Type B pancreatic cell (in vitro differentiated cells): ENCODE measurements at regions not wholly inside any gene's neighbourhood (a gene's known extent, or its start where the extent isn't known, plus 50 kb on each side); places are given as distances from the start of the nearest gene placed in this dataset.

Source experiments
- DNase-seq: peaks from one replicate; pipeline ENCODE4 v3.0.0; 2021; ENCODE audit warnings: mixed read lengths; ENCODE audit not compliant: unreplicated experiment; ENCODE audit errors: extremely low spot score
- H3K27ac Mint-ChIP-seq: 2 replicates; pipeline ENCODE4 v1.8.0; 2021; ENCODE audit warnings: mild to moderate bottlenecking, mixed read lengths
- H3K27me3 Mint-ChIP-seq: 2 replicates; pipeline ENCODE4 v1.8.0; 2021; ENCODE audit warnings: mixed read lengths
- H3K36me3 Mint-ChIP-seq: 2 replicates; pipeline ENCODE4 v1.8.0; 2021; ENCODE audit warnings: mixed read lengths
- H3K4me1 Mint-ChIP-seq: one replicate; pipeline ENCODE4 v1.8.0; 2021; ENCODE audit warnings: mixed read lengths; ENCODE audit not compliant: unreplicated experiment
- H3K4me3 Mint-ChIP-seq: 2 replicates; pipeline ENCODE4 v1.8.0; 2021; ENCODE audit warnings: mild to moderate bottlenecking, mixed read lengths
- H3K9me3 Mint-ChIP-seq: 2 replicates; pipeline ENCODE4 v1.8.0; 2021; ENCODE audit warnings: mixed read lengths
- TF ChIP-seq, protein P1 (sequence below): fragments of 200-600 bp; sonication (generic); conservative IDR thresholded peaks from 2 replicates; pipeline ENCODE4 v1.5.0; 2021; ENCODE audit warnings: antibody characterized with exemption, mild to moderate bottlenecking

DNA sequence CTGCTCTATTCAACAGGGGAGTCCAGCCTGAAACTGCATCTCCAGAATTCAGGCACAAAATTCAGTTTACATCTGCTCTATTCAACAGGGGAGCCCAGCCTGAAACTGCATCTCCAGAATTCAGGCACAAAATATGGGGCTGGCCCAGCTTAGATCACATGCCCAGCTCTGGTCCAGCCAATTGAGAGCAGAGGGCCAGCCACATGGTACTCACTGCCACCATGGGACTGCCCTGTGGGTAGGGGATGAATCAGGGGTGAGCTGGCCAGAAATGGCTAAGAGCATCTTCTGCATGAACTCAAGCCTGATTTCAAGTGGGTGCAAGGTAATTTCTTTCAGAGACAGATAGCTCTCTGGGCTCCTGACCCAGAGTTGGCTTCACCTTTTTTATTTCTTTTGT, 156.6 kb upstream of the LYZL2 start:
- Mint-ChIP-seq H3K36me3 (no peaks in the 10 kb centered on the region), H3K27me3 (peaks cover 4% of the 10 kb centered on the region), H3K27ac (no peak overlapping the region), H3K4me3 (peak overlapping the region; percentile 67), H3K9me3 (peaks cover 6% of the 10 kb centered on the region), H3K4me1 (peaks cover 34% of the 10 kb centered on the region)
- TF ChIP-seq, protein P1, sequence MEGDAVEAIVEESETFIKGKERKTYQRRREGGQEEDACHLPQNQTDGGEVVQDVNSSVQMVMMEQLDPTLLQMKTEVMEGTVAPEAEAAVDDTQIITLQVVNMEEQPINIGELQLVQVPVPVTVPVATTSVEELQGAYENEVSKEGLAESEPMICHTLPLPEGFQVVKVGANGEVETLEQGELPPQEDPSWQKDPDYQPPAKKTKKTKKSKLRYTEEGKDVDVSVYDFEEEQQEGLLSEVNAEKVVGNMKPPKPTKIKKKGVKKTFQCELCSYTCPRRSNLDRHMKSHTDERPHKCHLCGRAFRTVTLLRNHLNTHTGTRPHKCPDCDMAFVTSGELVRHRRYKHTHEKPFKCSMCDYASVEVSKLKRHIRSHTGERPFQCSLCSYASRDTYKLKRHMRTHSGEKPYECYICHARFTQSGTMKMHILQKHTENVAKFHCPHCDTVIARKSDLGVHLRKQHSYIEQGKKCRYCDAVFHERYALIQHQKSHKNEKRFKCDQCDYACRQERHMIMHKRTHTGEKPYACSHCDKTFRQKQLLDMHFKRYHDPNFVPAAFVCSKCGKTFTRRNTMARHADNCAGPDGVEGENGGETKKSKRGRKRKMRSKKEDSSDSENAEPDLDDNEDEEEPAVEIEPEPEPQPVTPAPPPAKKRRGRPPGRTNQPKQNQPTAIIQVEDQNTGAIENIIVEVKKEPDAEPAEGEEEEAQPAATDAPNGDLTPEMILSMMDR = no peak
- no peak for DNase-seq

DNA sequence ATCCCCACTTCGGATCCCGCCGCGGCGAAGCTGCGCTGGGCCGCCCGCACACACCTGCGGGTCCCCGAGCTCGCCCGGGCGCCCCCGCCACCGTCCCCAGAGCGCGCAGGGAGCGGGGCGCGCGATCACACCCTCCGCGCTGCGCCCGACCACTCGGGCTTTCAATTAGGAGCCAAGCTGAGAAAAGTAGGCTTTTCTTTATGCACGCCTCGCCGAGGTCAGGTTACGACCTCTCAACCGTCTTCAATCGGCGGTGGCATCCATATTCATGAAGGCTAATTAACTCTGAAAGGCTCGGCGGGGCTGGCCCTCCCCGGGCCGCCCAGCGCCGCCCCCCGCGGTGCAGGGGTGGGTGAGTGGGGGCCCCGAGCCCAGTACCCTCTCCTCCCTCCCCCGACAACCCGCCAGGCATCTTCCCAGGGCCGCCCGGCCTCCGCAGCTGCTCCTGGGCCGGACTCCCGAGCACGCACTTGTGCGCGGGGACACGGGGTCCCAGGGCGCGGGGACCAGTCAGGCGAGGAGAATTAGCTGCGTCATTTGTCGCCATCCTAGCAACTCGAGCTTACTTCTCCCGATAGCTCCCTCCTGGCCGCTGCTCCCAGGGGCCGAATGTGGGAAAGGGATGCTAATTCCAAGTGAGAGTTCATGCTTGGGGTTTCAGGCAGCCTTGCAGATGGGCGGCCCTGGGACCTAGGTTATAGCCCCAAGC, 155.5 kb upstream of the LYZL2 start:
- H3K4me1 Mint-ChIP-seq = peaks cover 30% of the 10 kb centered on the region
- TF ChIP-seq, protein P1 = no peak

DNA sequence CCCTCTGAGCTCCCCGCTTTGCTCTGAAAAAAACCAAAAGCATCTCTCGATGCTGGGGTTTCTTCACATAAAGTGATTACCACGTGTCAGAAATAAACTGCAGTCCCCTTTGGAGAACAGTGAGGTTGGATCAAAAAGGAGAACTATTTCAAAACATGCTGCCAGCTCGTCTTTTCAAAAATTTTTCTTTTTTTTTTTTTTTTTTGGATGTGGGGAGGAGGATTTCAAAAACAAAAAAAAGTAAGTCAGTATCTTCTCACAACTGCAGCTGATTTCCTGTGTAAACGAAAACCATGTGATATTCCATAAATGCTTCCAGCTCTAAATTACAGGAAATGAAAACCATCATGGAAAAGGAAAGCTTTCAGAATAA, 155.0 kb upstream of the LYZL2 start:
- TF ChIP-seq, protein P1 = no peak
- Mint-ChIP-seq H3K27me3 (peaks cover 10% of the 10 kb centered on the region), H3K27ac (peak overlapping the region; percentile 80), H3K36me3 (no peaks in the 10 kb centered on the region), H3K4me1 (peaks cover 30% of the 10 kb centered on the region), H3K9me3 (peaks cover under 1% of the 10 kb centered on the region), H3K4me3 (peak overlapping the region; percentile 89)
- DNase-seq = no peak

More for the DNA sequence above, 155.5 kb upstream of the LYZL2 start:
- Mint-ChIP-seq H3K4me3 (peak overlapping the region; percentile 89), H3K9me3 (peaks cover 4% of the 10 kb centered on the region), H3K27me3 (peaks cover 5% of the 10 kb centered on the region), H3K27ac (peak overlapping the region; percentile 80), H3K36me3 (no peaks in the 10 kb centered on the region)
- peak; percentile 79 for DNase-seq

DNA sequence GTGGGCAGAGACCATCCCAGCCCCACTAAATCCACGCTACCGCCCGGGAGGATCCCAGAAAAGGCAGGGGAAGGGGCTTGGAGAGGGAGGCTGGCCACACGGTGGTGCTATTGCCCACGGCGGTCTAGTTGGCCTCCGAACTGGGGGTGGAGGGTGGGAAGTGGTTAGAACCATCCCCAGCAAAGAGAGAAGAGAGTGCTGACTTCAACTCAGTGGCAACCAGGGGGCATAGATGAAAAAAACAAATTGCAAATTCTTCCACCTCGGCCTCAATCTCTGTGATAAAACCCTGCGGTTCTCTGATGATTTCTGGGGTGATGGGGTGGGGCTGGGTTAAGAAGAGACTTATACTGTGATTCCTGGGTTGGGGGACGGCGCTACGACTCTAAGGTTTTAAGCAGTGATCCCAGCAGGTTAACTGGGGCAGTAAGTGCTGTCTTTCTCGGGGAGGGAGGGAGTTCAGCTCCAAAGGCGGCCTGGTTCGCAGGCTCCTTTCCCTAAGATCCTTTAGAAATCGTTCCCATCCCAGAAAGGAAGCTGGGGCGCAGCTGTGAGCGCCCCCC, 154.5 kb upstream of the LYZL2 start:
- Mint-ChIP-seq H3K4me3 (peak overlapping the region; percentile 89), H3K27me3 (peaks cover 13% of the 10 kb centered on the region)

DNA sequence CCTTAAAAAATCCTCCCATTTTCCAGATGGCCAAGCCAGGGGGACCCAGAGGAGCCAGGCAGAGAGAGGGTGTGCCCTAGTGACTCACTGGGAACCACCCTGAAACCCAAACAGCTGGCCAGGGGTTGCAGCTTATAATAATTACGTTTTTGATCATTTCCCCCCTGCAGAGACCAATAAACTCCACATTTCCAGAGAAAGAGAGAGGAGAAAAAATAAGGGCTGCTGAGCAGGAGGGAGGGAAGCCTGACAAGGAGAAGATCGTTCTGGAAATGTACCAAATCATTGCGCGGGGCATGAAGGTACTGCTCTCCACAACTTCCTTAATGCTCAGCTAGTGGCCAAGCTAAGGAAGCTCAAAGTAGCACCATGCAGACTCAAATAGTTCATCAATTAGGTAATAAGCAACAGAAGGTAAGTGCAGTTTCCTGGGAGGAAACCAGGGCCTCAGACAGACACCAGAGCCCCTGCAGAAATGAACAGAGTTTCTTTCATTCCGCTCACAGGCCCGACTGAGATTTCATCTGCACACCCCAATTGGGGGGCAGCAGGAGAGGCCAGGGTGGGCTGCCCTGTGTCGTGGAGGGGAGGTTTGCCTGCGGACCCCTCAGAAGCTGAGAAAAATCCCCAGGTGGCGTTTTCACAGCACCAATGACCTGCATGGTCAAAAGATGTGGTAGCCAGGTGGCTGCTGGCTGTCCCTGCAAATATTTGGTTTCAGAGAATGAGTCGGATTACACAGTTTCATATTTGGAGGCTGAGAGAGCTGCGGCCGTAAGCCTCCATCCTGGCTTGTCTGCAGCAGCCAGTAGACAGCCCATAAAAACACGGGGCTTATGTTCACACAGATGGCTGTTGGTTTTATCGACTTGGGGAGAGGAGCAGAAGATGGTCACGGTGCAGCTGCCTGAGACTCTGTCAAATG, 153.2 kb upstream of the LYZL2 start:
- TF ChIP-seq, protein P1 = no peak
- H3K4me1 Mint-ChIP-seq = peaks cover 30% of the 10 kb centered on the region
- H3K36me3 Mint-ChIP-seq = no peaks in the 10 kb centered on the region
- H3K27me3 Mint-ChIP-seq = peaks cover 20% of the 10 kb centered on the region
- H3K4me3 Mint-ChIP-seq = peak overlapping the region; percentile 47
- DNase-seq = no peak
- no peak overlapping the region for H3K27ac Mint-ChIP-seq
- H3K9me3 Mint-ChIP-seq = no peaks in the 10 kb centered on the region

More for the DNA sequence above, 154.5 kb upstream of the LYZL2 start:
- Mint-ChIP-seq H3K27ac (peak overlapping the region; percentile 80), H3K9me3 (no peaks in the 10 kb centered on the region), H3K4me1 (peaks cover 30% of the 10 kb centered on the region), H3K36me3 (no peaks in the 10 kb centered on the region)
- TF ChIP-seq, protein P1 = peak; percentile 91
- peak; percentile 89 for DNase-seq
